ENCODE measurements at regions not wholly inside any gene's neighbourhood (a gene's known extent, or its start where the extent isn't known, plus 50 kb on each side); places are given as distances from the start of the nearest gene placed in this dataset.

- Histone ChIP-seq H3K79me2 (ENCODE audit: insufficient read depth, low read depth) (no peaks in the 10 kb centered on the region), H4K20me1 (ENCODE audit: insufficient read depth) (no peaks in the 10 kb centered on the region), H3K4me2 (no peak overlapping the region), H3K27ac (no peak overlapping the region), H3K36me3 (ENCODE audit: insufficient read depth) (no peaks in the 10 kb centered on the region), H3K27me3 (ENCODE audit: insufficient read depth, low read depth) (no peaks in the 10 kb centered on the region), H2AFZ (ENCODE audit: low read depth) (no peak overlapping the region), H3K9ac (no peak overlapping the region), H3K4me3 (IDR thresholded peaks at IDR 0.05; ENCODE audit: insufficient read depth, low read depth, low read length) (no peak overlapping the region), H3K4me1 (ENCODE audit: low read depth, poor library complexity, severe bottlenecking) (no peaks in the 10 kb centered on the region)
- no peak for TF ChIP-seq CTCF (conservative IDR thresholded peaks at IDR 0.05; ENCODE audit: low read depth, low read length)
These were observed 251.2 kb upstream of the ELAC2 start for GRCh38 chr17:13268791-13269595.

- no peaks in the 10 kb centered on the region for H3K27me3 ChIP-seq (ENCODE audit: insufficient read depth, low read depth)
- H3K27ac ChIP-seq: no peak overlapping the region
- no peaks in the 10 kb centered on the region for H3K79me2 ChIP-seq (ENCODE audit: insufficient read depth, low read depth)
- no peaks in the 10 kb centered on the region for H3K36me3 ChIP-seq (ENCODE audit: insufficient read depth)
- no peak for TF ChIP-seq CTCF (conservative IDR thresholded peaks at IDR 0.05; ENCODE audit: low read depth, low read length)
- H3K4me2 ChIP-seq: no peak overlapping the region
- no peak overlapping the region for H3K4me3 ChIP-seq (IDR thresholded peaks at IDR 0.05; ENCODE audit: insufficient read depth, low read depth, low read length)
- H3K9ac ChIP-seq: no peak overlapping the region
- no peak overlapping the region for H2AFZ ChIP-seq (ENCODE audit: low read depth)
- H3K4me1 ChIP-seq (ENCODE audit: low read depth, poor library complexity, severe bottlenecking): no peaks in the 10 kb centered on the region
- H4K20me1 ChIP-seq (ENCODE audit: insufficient read depth): no peaks in the 10 kb centered on the region
These were observed 248.8 kb upstream of the ELAC2 start for GRCh38 chr17:13266606-13267005.

- Histone ChIP-seq H3K4me1 (ENCODE audit: low read depth, poor library complexity, severe bottlenecking) (no peaks in the 10 kb centered on the region), H4K20me1 (ENCODE audit: insufficient read depth) (no peaks in the 10 kb centered on the region), H3K4me2 (no peak overlapping the region), H3K4me3 (IDR thresholded peaks at IDR 0.05; ENCODE audit: insufficient read depth, low read depth, low read length) (no peak overlapping the region), H3K79me2 (ENCODE audit: insufficient read depth, low read depth) (no peaks in the 10 kb centered on the region), H3K9ac (no peak overlapping the region), H2AFZ (ENCODE audit: low read depth) (no peak overlapping the region), H3K36me3 (ENCODE audit: insufficient read depth) (no peaks in the 10 kb centered on the region), H3K27me3 (ENCODE audit: insufficient read depth, low read depth) (no peaks in the 10 kb centered on the region), H3K27ac (no peak overlapping the region)
- TF ChIP-seq CTCF (conservative IDR thresholded peaks at IDR 0.05; ENCODE audit: low read depth, low read length): no peak
These were observed 247.5 kb upstream of the ELAC2 start for GRCh38 chr17:13265311-13265710.

- TF ChIP-seq CTCF (conservative IDR thresholded peaks at IDR 0.05; ENCODE audit: low read depth, low read length): no peak
- no peak overlapping the region for H3K9ac ChIP-seq
These were observed 245.9 kb upstream of the ELAC2 start for GRCh38 chr17:13263746-13264145.

More at GRCh38 chr17:13263746-13264145, 245.9 kb upstream of the ELAC2 start:
- H3K36me3 ChIP-seq (ENCODE audit: insufficient read depth): no peaks in the 10 kb centered on the region
- H4K20me1 ChIP-seq (ENCODE audit: insufficient read depth): no peaks in the 10 kb centered on the region
- H2AFZ ChIP-seq (ENCODE audit: low read depth): no peak overlapping the region
- H3K4me3 ChIP-seq (IDR thresholded peaks at IDR 0.05; ENCODE audit: insufficient read depth, low read depth, low read length): no peak overlapping the region
- H3K4me2 ChIP-seq: no peak overlapping the region
- H3K27me3 ChIP-seq (ENCODE audit: insufficient read depth, low read depth): no peaks in the 10 kb centered on the region
- H3K4me1 ChIP-seq (ENCODE audit: low read depth, poor library complexity, severe bottlenecking): no peaks in the 10 kb centered on the region
- H3K27ac ChIP-seq: no peak overlapping the region
- no peaks in the 10 kb centered on the region for H3K79me2 ChIP-seq (ENCODE audit: insufficient read depth, low read depth)
